ENCODE measurements at regions not wholly inside any gene's neighbourhood (a gene's known extent, or its start where the extent isn't known, plus 50 kb on each side); places are given as distances from the start of the nearest gene placed in this dataset.
"Not testable (repeated sequence)": the region's sequence is repeated elsewhere in the genome, so short reads cannot be mapped to it uniquely, and the experiment has no call there.

DNA sequence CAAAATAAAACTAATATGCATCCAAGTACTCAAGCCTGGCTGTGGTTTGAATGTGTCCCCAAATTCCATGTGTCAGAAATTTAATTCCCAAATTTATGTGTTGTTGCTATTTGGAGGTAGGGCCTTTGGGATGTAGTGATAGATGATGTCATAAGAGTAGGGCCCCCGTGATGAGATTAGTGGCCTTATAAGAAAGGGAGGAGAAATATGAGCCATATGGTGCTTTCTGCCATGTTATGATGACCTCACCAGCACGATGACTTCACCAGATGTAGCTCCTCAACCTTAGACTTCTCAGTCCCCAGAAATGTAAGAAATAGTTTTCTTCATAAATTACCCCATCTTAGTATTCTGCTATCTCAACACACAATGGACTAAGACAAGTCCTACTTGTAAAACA, 2264.0 kb downstream of the ARAP2 start:
- no peak for TF ChIP-seq ZFX (IDR thresholded peaks at IDR 0.05; ENCODE audit: borderline replicate concordance)
- TF ChIP-seq, protein P1, sequence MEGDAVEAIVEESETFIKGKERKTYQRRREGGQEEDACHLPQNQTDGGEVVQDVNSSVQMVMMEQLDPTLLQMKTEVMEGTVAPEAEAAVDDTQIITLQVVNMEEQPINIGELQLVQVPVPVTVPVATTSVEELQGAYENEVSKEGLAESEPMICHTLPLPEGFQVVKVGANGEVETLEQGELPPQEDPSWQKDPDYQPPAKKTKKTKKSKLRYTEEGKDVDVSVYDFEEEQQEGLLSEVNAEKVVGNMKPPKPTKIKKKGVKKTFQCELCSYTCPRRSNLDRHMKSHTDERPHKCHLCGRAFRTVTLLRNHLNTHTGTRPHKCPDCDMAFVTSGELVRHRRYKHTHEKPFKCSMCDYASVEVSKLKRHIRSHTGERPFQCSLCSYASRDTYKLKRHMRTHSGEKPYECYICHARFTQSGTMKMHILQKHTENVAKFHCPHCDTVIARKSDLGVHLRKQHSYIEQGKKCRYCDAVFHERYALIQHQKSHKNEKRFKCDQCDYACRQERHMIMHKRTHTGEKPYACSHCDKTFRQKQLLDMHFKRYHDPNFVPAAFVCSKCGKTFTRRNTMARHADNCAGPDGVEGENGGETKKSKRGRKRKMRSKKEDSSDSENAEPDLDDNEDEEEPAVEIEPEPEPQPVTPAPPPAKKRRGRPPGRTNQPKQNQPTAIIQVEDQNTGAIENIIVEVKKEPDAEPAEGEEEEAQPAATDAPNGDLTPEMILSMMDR (IDR thresholded peaks at IDR 0.05) = no peak

DNA sequence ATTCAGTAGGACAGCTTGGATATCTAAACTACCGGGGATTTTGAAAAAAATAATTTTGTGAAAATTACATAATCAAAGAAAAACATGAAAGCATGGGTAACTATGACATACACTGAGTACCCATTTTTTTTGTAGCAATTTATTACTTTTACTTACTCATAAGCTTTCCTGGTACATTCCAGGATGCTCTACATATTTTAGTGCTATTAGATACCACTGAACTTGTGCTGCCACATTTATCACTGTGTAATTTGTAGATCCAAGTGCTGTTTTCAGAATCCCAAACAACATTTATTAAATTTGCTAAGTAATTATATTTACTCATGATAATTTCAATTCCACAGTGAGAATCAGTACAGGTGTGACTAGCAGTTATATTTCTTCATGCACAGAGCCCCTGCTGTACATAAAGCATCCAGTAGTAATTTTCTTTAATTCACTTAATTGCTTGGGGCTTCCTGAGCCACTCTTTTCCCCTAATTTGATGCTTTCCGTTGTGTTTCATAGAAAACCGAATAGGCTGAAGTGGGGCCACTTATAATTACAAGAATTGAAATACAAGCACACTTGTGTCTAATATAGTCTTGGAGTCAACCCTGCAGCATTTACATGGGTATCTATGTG, 2254.4 kb downstream of the ARAP2 start:
- TF ChIP-seq, protein P1 (IDR thresholded peaks at IDR 0.05) = no peak
- TF ChIP-seq ZFX (IDR thresholded peaks at IDR 0.05; ENCODE audit: borderline replicate concordance) = no peak
- H3K27ac ChIP-seq = no peak overlapping the region

More for the DNA sequence above, 2264.0 kb downstream of the ARAP2 start:
- H3K27ac ChIP-seq = no peak overlapping the region

DNA sequence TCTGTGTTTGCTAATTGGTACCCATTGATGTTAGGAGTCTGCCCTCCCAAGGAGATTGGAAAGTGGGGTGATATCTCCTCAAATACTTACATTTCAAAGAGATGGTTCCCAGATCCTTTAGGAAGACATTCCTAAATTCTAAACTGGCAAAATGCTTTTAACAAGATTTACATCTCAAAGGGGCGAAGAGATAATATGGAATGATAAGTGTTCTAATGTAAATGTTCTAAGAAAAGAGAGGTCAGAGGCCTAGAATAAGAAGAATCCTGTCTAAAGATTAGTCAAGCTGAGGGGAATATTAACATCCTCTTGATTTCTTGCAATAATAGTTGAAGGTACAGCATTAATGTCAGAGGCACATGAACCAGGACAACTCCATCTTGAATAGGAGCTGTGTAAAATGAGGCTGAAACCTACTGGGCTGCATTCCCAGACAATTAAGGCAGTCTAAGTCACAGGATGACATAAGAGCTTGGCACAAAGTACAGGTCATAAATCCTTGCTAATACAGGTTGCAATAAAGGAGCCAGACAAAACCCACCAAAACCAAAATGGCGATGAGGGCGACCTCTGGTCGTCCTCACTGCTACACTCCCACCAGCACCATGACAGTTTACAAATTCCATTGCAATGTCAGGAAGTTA, 2248.1 kb downstream of the ARAP2 start:
- no peak for TF ChIP-seq ZFX (IDR thresholded peaks at IDR 0.05; ENCODE audit: borderline replicate concordance)
- TF ChIP-seq, protein P1 (IDR thresholded peaks at IDR 0.05) = no peak
- H3K27ac ChIP-seq = no peak overlapping the region

DNA sequence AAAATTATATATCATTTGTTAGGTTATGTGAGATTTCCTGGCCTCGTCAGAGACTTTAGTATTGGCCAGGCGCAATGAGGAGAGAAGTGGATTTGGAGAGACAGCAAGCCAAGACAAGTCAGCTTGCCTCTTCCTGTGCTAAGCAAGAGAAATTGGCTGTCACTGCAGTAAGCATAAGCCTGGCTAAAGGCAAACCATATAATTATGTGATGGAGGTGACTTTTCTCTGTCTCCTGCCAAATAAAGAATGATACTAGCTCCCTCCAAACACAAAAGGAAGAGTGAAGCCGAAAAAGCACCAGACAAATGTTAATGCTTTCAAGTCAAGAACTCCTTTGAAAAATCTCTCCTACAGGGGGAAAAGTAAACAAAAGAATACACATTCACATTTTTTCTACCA, 2246.0 kb downstream of the ARAP2 start:
- TF ChIP-seq ZFX (IDR thresholded peaks at IDR 0.05; ENCODE audit: borderline replicate concordance) = no peak
- TF ChIP-seq, protein P1 (IDR thresholded peaks at IDR 0.05) = no peak
- no peak overlapping the region for H3K27ac ChIP-seq

DNA sequence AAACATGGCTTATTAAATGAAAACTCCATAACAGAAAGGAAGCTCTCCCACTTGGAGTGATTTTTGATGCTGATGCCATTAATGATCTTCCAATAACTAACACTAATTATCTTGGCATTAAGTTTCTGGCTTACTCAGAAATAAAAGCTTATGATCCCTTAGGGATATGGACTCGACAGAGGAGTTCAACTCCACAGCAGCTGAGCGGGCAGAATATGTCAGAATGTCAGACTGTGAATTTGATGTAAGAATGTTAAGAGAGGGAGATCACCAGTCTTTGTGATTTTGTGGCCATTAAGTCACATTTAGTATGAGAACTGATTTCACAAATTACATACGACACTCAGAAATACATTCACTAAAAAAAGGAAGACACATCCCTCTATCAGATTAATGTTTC, 2244.0 kb downstream of the ARAP2 start:
- TF ChIP-seq, protein P1 (IDR thresholded peaks at IDR 0.05) = no peak
- TF ChIP-seq ZFX (IDR thresholded peaks at IDR 0.05; ENCODE audit: borderline replicate concordance) = no peak
- no peak overlapping the region for H3K27ac ChIP-seq

DNA sequence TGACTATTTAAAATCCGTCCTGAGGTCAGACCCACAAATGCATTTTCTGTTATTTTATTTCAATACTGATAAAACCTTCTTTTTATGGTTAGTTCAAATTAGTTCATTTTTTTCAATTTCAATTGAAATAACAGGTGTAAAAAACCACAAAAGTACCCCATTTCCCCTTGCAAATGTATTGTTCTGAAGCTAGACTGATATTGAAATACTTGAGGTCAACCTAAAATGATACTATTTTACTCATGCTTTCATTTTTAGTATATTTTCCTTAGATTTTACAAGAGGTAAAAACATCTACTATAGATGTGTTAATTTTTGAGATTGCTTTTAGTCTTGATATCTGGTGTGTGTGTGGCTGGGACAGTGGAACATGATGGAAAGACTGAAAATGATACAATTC, 2237.8 kb downstream of the ARAP2 start:
- not testable (repeated sequence) for H3K27ac ChIP-seq

DNA sequence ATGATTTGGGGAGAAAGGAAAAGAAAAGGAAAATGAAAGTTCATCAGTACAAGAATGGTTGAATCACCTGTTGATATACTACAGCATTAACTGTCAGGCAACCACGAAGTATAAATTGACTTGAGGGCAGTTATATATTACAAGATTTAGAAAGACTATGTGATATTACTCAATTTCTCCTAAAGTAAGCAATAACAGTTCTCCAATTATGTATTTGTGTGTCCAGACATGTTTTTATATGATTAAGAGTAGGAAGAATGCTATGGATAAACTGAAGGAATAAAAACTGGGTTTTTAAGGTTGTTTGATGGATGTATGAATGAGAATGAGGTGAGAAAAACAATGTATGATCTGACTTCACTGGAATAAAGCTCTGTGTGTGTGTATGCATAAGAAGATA, 2234.4 kb downstream of the ARAP2 start:
- H3K27ac ChIP-seq = no peak overlapping the region
- TF ChIP-seq, protein P1 (IDR thresholded peaks at IDR 0.05) = no peak
- TF ChIP-seq ZFX (IDR thresholded peaks at IDR 0.05; ENCODE audit: borderline replicate concordance) = no peak

All from 22Rv1 (cell line).